Lung (tissue), 11 donors: ENCODE measurements at regions not wholly inside any gene's neighbourhood (a gene's known extent, or its start where the extent isn't known, plus 50 kb on each side); places are given as distances from the start of the nearest gene placed in this dataset.

Experiments used
- ATAC-seq: fragments of 200-7000 bp; cut with Tn5 transposase; one replicate; pipeline ENCODE4 v1.9.1; 2020; ENCODE audit warnings: moderate number of reproducible peaks; ENCODE audit not compliant: insufficient read depth, low FRiP score
- DNase-seq, 3 donors: peaks; one replicate each; pipeline ENCODE4 v3.0.0-alpha.2; 2013 to 2017
- H3K27ac ChIP-seq, 2 donors: one replicate each; pipeline ENCODE4 v1.5.1; 2013; ENCODE audit warnings: mild to moderate bottlenecking in 2 of 2, moderate library complexity in 2 of 2, control low read depth in 1 of 2, inconsistent platforms in 1 of 2, low read depth in 1 of 2, low read length in 1 of 2
- H3K27me3 ChIP-seq, 3 donors: one replicate each; pipeline ENCODE4 v1.5.1; 2013; ENCODE audit warnings: low read length in 2 of 3; ENCODE audit not compliant: control insufficient read depth in 3 of 3, insufficient read depth in 3 of 3
- H3K36me3 ChIP-seq, 4 donors: one replicate each; pipeline ENCODE4 v1.5.1; 2013; ENCODE audit warnings: low read length in 4 of 4, mild to moderate bottlenecking in 1 of 4, moderate library complexity in 1 of 4; ENCODE audit not compliant: control insufficient read depth in 4 of 4, insufficient read depth in 4 of 4
- H3K4me1 ChIP-seq, 5 donors: one replicate each; pipeline ENCODE4 v1.5.1; 2013; ENCODE audit warnings: low read length in 5 of 5, mild to moderate bottlenecking in 2 of 5, moderate library complexity in 1 of 5; ENCODE audit not compliant: control insufficient read depth in 5 of 5, insufficient read depth in 5 of 5
- H3K4me3 ChIP-seq: one replicate; pipeline ENCODE4 v1.5.1; 2013; ENCODE audit warnings: mild to moderate bottlenecking, control low read depth, moderate library complexity
- H3K9ac ChIP-seq, 2 donors: one replicate each; pipeline ENCODE4 v1.5.1; 2013; ENCODE audit warnings: low read length in 2 of 2, control low read depth in 1 of 2; ENCODE audit not compliant: insufficient read depth in 1 of 2
- H3K9me3 ChIP-seq, 4 donors: one replicate each; pipeline ENCODE4 v1.5.1; 2013; ENCODE audit warnings: low read length in 3 of 4, mild to moderate bottlenecking in 1 of 4, moderate library complexity in 1 of 4; ENCODE audit not compliant: control insufficient read depth in 4 of 4, insufficient read depth in 3 of 4
- WGBS, 2 donors: extraction: QIAGEN DNeasy Blood & Tissue Kit; methylation state at CpG; one replicate each; pipeline ENCODE4 v1.1.7; 2013; 5-methylcytosine and 5-hydroxymethylcytosine counted together
- TF ChIP-seq, protein P1 (sequence below): IDR thresholded peaks from 2 replicates; pipeline ENCODE4 v1.5.1; 2012; ENCODE audit warnings: mild to moderate bottlenecking; ENCODE audit errors: control extremely low read depth, extremely low read depth
- donor health status: control.
- donor health status: control.
- donor health status: Bipolar disorder and iron deficiency.
- donor health status: healthy.
- donor health status: DM: yes; HTN: yes; CAD: no.

GRCh38 chr11:97259884-97260283 lies 870.1 kb downstream of the JRKL start:
- Histone ChIP-seq H3K36me3 (no peaks in the 10 kb centered on the region), H3K27ac (no peak overlapping the region), H3K9me3 (no peaks in the 10 kb centered on the region), H3K4me3 (no peak overlapping the region), H3K27me3 (no peaks in the 10 kb centered on the region), H3K4me1 (no peaks in the 10 kb centered on the region), H3K9ac (no peak overlapping the region)
- ATAC-seq (no peak), DNase-seq (no peak)
- TF ChIP-seq, protein P1, sequence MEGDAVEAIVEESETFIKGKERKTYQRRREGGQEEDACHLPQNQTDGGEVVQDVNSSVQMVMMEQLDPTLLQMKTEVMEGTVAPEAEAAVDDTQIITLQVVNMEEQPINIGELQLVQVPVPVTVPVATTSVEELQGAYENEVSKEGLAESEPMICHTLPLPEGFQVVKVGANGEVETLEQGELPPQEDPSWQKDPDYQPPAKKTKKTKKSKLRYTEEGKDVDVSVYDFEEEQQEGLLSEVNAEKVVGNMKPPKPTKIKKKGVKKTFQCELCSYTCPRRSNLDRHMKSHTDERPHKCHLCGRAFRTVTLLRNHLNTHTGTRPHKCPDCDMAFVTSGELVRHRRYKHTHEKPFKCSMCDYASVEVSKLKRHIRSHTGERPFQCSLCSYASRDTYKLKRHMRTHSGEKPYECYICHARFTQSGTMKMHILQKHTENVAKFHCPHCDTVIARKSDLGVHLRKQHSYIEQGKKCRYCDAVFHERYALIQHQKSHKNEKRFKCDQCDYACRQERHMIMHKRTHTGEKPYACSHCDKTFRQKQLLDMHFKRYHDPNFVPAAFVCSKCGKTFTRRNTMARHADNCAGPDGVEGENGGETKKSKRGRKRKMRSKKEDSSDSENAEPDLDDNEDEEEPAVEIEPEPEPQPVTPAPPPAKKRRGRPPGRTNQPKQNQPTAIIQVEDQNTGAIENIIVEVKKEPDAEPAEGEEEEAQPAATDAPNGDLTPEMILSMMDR = no peak
- 86 to 95% methylated on average over 3 of the region's 3 CpGs for WGBS, 2 donors

- no peaks in the 10 kb centered on the region for H3K4me1 ChIP-seq
- no peak for DNase-seq
- TF ChIP-seq, protein P1 = no peak
- WGBS, 2 donors = 75 to 85% methylated on average over 5 of the region's 5 CpGs
- no peaks in the 10 kb centered on the region for H3K9me3 ChIP-seq
- H3K4me3 ChIP-seq = no peak overlapping the region
- no peaks in the 10 kb centered on the region for H3K36me3 ChIP-seq
- H3K9ac ChIP-seq = no peak overlapping the region
- no peak for ATAC-seq
- no peaks in the 10 kb centered on the region for H3K27me3 ChIP-seq
- H3K27ac ChIP-seq = no peak overlapping the region
Measured at GRCh38 chr11:97263183-97263858, 873.5 kb downstream of the JRKL start.

DNA sequence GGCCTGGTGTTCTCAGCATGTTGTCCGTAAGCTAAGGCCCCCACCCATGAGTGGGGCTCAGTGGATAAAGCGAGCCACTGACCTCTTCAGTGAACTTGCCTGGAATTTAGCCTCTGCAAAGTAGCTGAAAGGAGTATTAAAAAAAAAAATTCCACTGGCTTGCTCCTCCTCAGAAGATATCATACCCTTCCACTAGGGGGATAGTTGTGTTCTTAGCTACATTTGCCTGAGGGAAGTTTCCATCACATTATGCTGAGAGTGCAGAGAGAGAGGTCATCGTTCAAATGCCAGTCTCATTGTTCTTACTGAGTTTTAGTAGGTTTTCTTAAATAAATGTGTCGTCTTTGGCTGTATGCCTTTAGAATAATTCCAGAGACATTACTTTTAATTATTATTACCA lies 879.7 kb downstream of the JRKL start:
- H3K27ac ChIP-seq = no peak overlapping the region
- 68 to 69% methylated on average over 4 of the region's 4 CpGs for WGBS, 2 donors
- H3K4me3 ChIP-seq = no peak overlapping the region
- no peak overlapping the region for H3K9ac ChIP-seq
- ATAC-seq = no peak
- peak in 1 of 3 donors; percentile 6 for DNase-seq
- no peaks in the 10 kb centered on the region for H3K27me3 ChIP-seq
- H3K4me1 ChIP-seq = no peaks in the 10 kb centered on the region
- H3K36me3 ChIP-seq = no peaks in the 10 kb centered on the region
- TF ChIP-seq, protein P1 = no peak
- peaks cover 0 to 9% (median 6%) of the 10 kb centered on the region in 4 donors for H3K9me3 ChIP-seq

- H3K9me3 ChIP-seq = peaks cover 0 to 5% (median 0%) of the 10 kb centered on the region in 4 donors
- no peaks in the 10 kb centered on the region for H3K27me3 ChIP-seq
- no peak overlapping the region for H3K9ac ChIP-seq
- no peak for DNase-seq
- TF ChIP-seq, protein P1 = no peak
- no peak overlapping the region for H3K4me3 ChIP-seq
- 91 to 96% methylated on average over 4 of the region's 4 CpGs for WGBS, 2 donors
- H3K27ac ChIP-seq = no peak overlapping the region
- H3K36me3 ChIP-seq = no peaks in the 10 kb centered on the region
- H3K4me1 ChIP-seq = no peaks in the 10 kb centered on the region
- ATAC-seq = no peak
Measured at GRCh38 chr11:97279341-97279740, 889.5 kb downstream of the JRKL start.
